CD8-positive, alpha-beta memory T cell (primary cell): ENCODE measurements at regions not wholly inside any gene's neighbourhood (a gene's known extent, or its start where the extent isn't known, plus 50 kb on each side); places are given as distances from the start of the nearest gene placed in this dataset.

Experiments used
- CTCF ChIA-PET: fragments of 350-600 bp; sonication (Branson Sonifier 250); formaldehyde crosslinking; loops from one replicate; lab custom pipeline; 2021; ENCODE audit warnings: antibody characterized with exemption; lab: Charles Lee
- POLR2A ChIA-PET: fragments of 350-600 bp; sonication (Branson Sonifier 250); formaldehyde crosslinking; loops from one replicate; lab custom pipeline; 2021; ENCODE audit warnings: antibody characterized with exemption; lab: Charles Lee
- DNase-seq, 5 donors: peaks; one replicate each; pipeline versions ENCODE4 v3.0.0 to v3.0.0-alpha.2; 2020 to 2022; ENCODE audit warnings: mixed read lengths in 1 of 5
- H3K27ac ChIP-seq: one replicate; pipeline ENCODE4 v1.7.0; 2013; ENCODE audit warnings: low read depth, mild to moderate bottlenecking, low read length, moderate library complexity
- H3K27me3 ChIP-seq: 2 replicates; pipeline ENCODE4 v1.7.0; 2013; ENCODE audit warnings: low read length, mild to moderate bottlenecking; ENCODE audit not compliant: insufficient read depth, poor library complexity, severe bottlenecking
- H3K36me3 ChIP-seq: 2 replicates; pipeline ENCODE4 v1.7.0; 2013; ENCODE audit warnings: mild to moderate bottlenecking, low read length, moderate library complexity; ENCODE audit not compliant: insufficient read depth
- H3K4me1 ChIP-seq: 2 replicates; pipeline ENCODE4 v1.7.0; 2013; ENCODE audit warnings: mild to moderate bottlenecking, low read length, moderate library complexity; ENCODE audit not compliant: insufficient read depth
- H3K4me3 ChIP-seq: 2 replicates; pipeline ENCODE4 v1.7.0; 2013; ENCODE audit warnings: mild to moderate bottlenecking, low read length
- H3K9me3 ChIP-seq: 2 replicates; pipeline ENCODE4 v1.7.0; 2013; ENCODE audit warnings: mild to moderate bottlenecking, low read length
- H3K27ac Mint-ChIP-seq, 8 donors: one replicate each; pipeline ENCODE4 v1.8.0; 2020 to 2021; ENCODE audit warnings: mixed read lengths in 8 of 8, mild to moderate bottlenecking in 6 of 8, inconsistent platforms in 3 of 8, moderate library complexity in 3 of 8
- H3K27me3 Mint-ChIP-seq, 2 donors: one replicate each; pipeline ENCODE4 v1.8.0; 2020 to 2021; ENCODE audit warnings: mixed read lengths in 2 of 2, mild to moderate bottlenecking in 1 of 2, moderate library complexity in 1 of 2
- H3K36me3 Mint-ChIP-seq, 3 donors: one replicate each; pipeline ENCODE4 v1.8.0; 2020 to 2021; ENCODE audit warnings: mixed read lengths in 3 of 3, inconsistent platforms in 1 of 3, mild to moderate bottlenecking in 1 of 3
- H3K4me1 Mint-ChIP-seq, 3 donors: one replicate each; pipeline ENCODE4 v1.8.0; 2020 to 2021; ENCODE audit warnings: mixed read lengths in 3 of 3, inconsistent platforms in 1 of 3, mild to moderate bottlenecking in 1 of 3
- H3K4me3 Mint-ChIP-seq, 7 donors: one replicate each; pipeline ENCODE4 v1.8.0; 2020 to 2021; ENCODE audit warnings: mixed read lengths in 7 of 7, mild to moderate bottlenecking in 6 of 7, moderate library complexity in 4 of 7, inconsistent platforms in 2 of 7
- H3K9me3 Mint-ChIP-seq, 5 donors: one replicate each; pipeline ENCODE4 v1.8.0; 2020 to 2022; ENCODE audit warnings: mixed read lengths in 5 of 5, mild to moderate bottlenecking in 3 of 5, moderate library complexity in 2 of 5, inconsistent platforms in 1 of 5

GRCh38 chr7:96784597-96784996, 75.0 kb upstream of the SEM1 start:
- Mint-ChIP-seq H3K4me3 (no peak overlapping the region), H3K36me3 (no peaks in the 10 kb centered on the region), H3K27me3 (peaks cover 5 to 11% of the 10 kb centered on the region in 2 donors), H3K4me1 (no peaks in the 10 kb centered on the region), H3K9me3 (no peaks in the 10 kb centered on the region), H3K27ac (no peak overlapping the region)
- CTCF ChIA-PET: no interaction called here
- DNase-seq: no peak
- H3K27me3 ChIP-seq: no peaks in the 10 kb centered on the region
- POLR2A ChIA-PET: no interaction called here
- H3K36me3 ChIP-seq: no peaks in the 10 kb centered on the region
- no peak overlapping the region for H3K27ac ChIP-seq
- no peaks in the 10 kb centered on the region for H3K4me1 ChIP-seq
- no peak overlapping the region for H3K4me3 ChIP-seq
- H3K9me3 ChIP-seq: no peaks in the 10 kb centered on the region

GRCh38 chr7:96786261-96786997, 76.8 kb upstream of the SEM1 start:
- no peaks in the 10 kb centered on the region for H3K27me3 ChIP-seq
- Mint-ChIP-seq H3K9me3 (no peaks in the 10 kb centered on the region), H3K36me3 (no peaks in the 10 kb centered on the region), H3K4me1 (no peaks in the 10 kb centered on the region), H3K27ac (no peak overlapping the region), H3K27me3 (peaks cover 5 to 11% of the 10 kb centered on the region in 2 donors), H3K4me3 (no peak overlapping the region)
- POLR2A ChIA-PET: no interaction called here
- no peak overlapping the region for H3K4me3 ChIP-seq
- no peak for DNase-seq
- no peak overlapping the region for H3K27ac ChIP-seq
- CTCF ChIA-PET: no interaction called here
- H3K36me3 ChIP-seq: no peaks in the 10 kb centered on the region
- no peaks in the 10 kb centered on the region for H3K4me1 ChIP-seq
- no peaks in the 10 kb centered on the region for H3K9me3 ChIP-seq

GRCh38 chr7:96786998-96787395, 77.4 kb upstream of the SEM1 start:
- CTCF ChIA-PET: no interaction called here
- Mint-ChIP-seq H3K27me3 (peaks cover 7 to 16% of the 10 kb centered on the region in 2 donors), H3K4me3 (no peak overlapping the region), H3K27ac (no peak overlapping the region), H3K36me3 (no peaks in the 10 kb centered on the region), H3K4me1 (no peaks in the 10 kb centered on the region), H3K9me3 (no peaks in the 10 kb centered on the region)
- no peak overlapping the region for H3K27ac ChIP-seq
- no peak overlapping the region for H3K4me3 ChIP-seq
- no peaks in the 10 kb centered on the region for H3K4me1 ChIP-seq
- H3K9me3 ChIP-seq: no peaks in the 10 kb centered on the region
- POLR2A ChIA-PET: no interaction called here
- no peaks in the 10 kb centered on the region for H3K27me3 ChIP-seq
- no peaks in the 10 kb centered on the region for H3K36me3 ChIP-seq
- DNase-seq: no peak

GRCh38 chr7:96789914-96790313, 80.3 kb upstream of the SEM1 start:
- POLR2A ChIA-PET: no interaction called here
- H3K36me3 ChIP-seq: no peaks in the 10 kb centered on the region
- H3K27me3 Mint-ChIP-seq: peaks cover 7 to 17% of the 10 kb centered on the region in 2 donors
- no peaks in the 10 kb centered on the region for H3K4me1 ChIP-seq
- no peak overlapping the region for H3K27ac ChIP-seq
- H3K4me1 Mint-ChIP-seq: no peaks in the 10 kb centered on the region
- no peak for DNase-seq
- H3K27me3 ChIP-seq: no peaks in the 10 kb centered on the region
- no peaks in the 10 kb centered on the region for H3K9me3 Mint-ChIP-seq
- no peaks in the 10 kb centered on the region for H3K9me3 ChIP-seq
- CTCF ChIA-PET: no interaction called here
- H3K36me3 Mint-ChIP-seq: no peaks in the 10 kb centered on the region
- no peak overlapping the region for H3K4me3 Mint-ChIP-seq
- H3K4me3 ChIP-seq: no peak overlapping the region
- peak overlapping the region in 1 of 8 donors; percentile 28 for H3K27ac Mint-ChIP-seq

- H3K27ac Mint-ChIP-seq: no peak overlapping the region
- H3K36me3 Mint-ChIP-seq: no peaks in the 10 kb centered on the region
- H3K9me3 Mint-ChIP-seq: no peaks in the 10 kb centered on the region
- POLR2A ChIA-PET: no interaction called here
- no peaks in the 10 kb centered on the region for H3K36me3 ChIP-seq
- no peaks in the 10 kb centered on the region for H3K4me1 Mint-ChIP-seq
- no peak for DNase-seq
- no peak overlapping the region for H3K27ac ChIP-seq
- H3K9me3 ChIP-seq: no peaks in the 10 kb centered on the region
- H3K27me3 ChIP-seq: peaks cover 4% of the 10 kb centered on the region
- H3K27me3 Mint-ChIP-seq: peaks cover 3 to 18% of the 10 kb centered on the region in 2 donors
- CTCF ChIA-PET: no interaction called here
- no peaks in the 10 kb centered on the region for H3K4me1 ChIP-seq
- H3K4me3 Mint-ChIP-seq: no peak overlapping the region
- no peak overlapping the region for H3K4me3 ChIP-seq
Measured at GRCh38 chr7:96792115-96792514, 82.5 kb upstream of the SEM1 start.

- no peaks in the 10 kb centered on the region for H3K36me3 Mint-ChIP-seq
- H3K4me1 ChIP-seq: no peaks in the 10 kb centered on the region
- no peak for DNase-seq
- H3K4me1 Mint-ChIP-seq: no peaks in the 10 kb centered on the region
- no peak overlapping the region for H3K27ac Mint-ChIP-seq
- H3K9me3 Mint-ChIP-seq: peaks cover 0 to 2% (median 0%) of the 10 kb centered on the region in 5 donors
- ChIA-PET CTCF (no interaction called here), POLR2A (no interaction called here)
- peaks cover 6 to 32% of the 10 kb centered on the region in 2 donors for H3K27me3 Mint-ChIP-seq
- H3K4me3 Mint-ChIP-seq: no peak overlapping the region
- peaks cover 4% of the 10 kb centered on the region for H3K27me3 ChIP-seq
- no peaks in the 10 kb centered on the region for H3K36me3 ChIP-seq
- H3K27ac ChIP-seq: no peak overlapping the region
- H3K4me3 ChIP-seq: no peak overlapping the region
- H3K9me3 ChIP-seq: no peaks in the 10 kb centered on the region
Measured at GRCh38 chr7:96794063-96794462, 84.4 kb upstream of the SEM1 start.

GRCh38 chr7:96800122-96800521, 90.5 kb upstream of the SEM1 start:
- Mint-ChIP-seq H3K27ac (no peak overlapping the region), H3K27me3 (peaks cover 3 to 40% of the 10 kb centered on the region in 2 donors), H3K4me3 (no peak overlapping the region), H3K4me1 (no peaks in the 10 kb centered on the region), H3K9me3 (peaks cover 0 to 2% (median 0%) of the 10 kb centered on the region in 5 donors), H3K36me3 (no peaks in the 10 kb centered on the region)
- ChIA-PET CTCF (no interaction called here), POLR2A (no interaction called here)
- Histone ChIP-seq H3K27me3 (peaks cover 4% of the 10 kb centered on the region), H3K9me3 (no peaks in the 10 kb centered on the region), H3K27ac (no peak overlapping the region), H3K4me3 (no peak overlapping the region), H3K4me1 (no peaks in the 10 kb centered on the region), H3K36me3 (no peaks in the 10 kb centered on the region)
- no peak for DNase-seq

- ChIA-PET POLR2A (no interaction called here), CTCF (no interaction called here)
- Mint-ChIP-seq H3K27me3 (peaks cover 3 to 34% of the 10 kb centered on the region in 2 donors), H3K27ac (no peak overlapping the region), H3K36me3 (no peaks in the 10 kb centered on the region), H3K4me3 (no peak overlapping the region), H3K4me1 (no peaks in the 10 kb centered on the region), H3K9me3 (peaks cover 0 to 2% (median 0%) of the 10 kb centered on the region in 5 donors)
- Histone ChIP-seq H3K4me3 (no peak overlapping the region), H3K9me3 (no peaks in the 10 kb centered on the region), H3K36me3 (no peaks in the 10 kb centered on the region), H3K4me1 (no peaks in the 10 kb centered on the region), H3K27me3 (peaks cover 4% of the 10 kb centered on the region), H3K27ac (no peak overlapping the region)
- DNase-seq: no peak
Measured at GRCh38 chr7:96800824-96801223, 91.2 kb upstream of the SEM1 start.
